SKM-1 (cell line): ENCODE measurements at regions not wholly inside any gene's neighbourhood (a gene's known extent, or its start where the extent isn't known, plus 50 kb on each side); places are given as distances from the start of the nearest gene placed in this dataset.
"Not testable (repeated sequence)": the region's sequence is repeated elsewhere in the genome, so short reads cannot be mapped to it uniquely, and the experiment has no call there.

Experiments used
- DNase-seq: peaks from one replicate; lab custom pipeline; 2025; ENCODE audit not compliant: unreplicated experiment; lab: John Stamatoyannopoulos, UW

DNA sequence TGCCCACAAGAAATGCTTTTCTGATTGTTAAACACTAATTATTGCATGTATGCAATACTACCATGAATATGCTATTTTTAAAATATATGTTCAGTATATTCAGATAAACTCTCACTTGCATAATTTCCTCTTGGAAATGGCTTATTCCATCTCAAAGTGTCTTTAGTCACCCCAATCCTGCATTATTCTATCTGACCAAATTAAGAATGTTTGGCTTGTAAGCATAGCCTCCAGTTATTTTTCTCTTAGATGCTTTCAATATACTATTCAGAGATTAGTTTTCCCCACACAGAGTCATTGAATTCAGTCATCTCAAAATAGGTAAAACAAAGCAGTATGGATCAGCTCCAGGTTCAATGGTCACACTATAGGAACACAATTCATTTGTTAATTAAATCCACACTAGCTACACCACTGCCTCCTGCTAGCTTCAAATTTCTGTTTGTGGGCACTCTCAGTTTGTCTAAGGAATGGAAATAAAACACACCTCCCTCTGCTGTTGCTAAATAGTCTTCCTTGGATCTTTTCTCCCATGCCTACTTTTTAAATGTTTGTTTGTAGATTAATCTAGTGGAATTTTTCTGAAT lies 134.6 kb upstream of the TBCA start:
- no peak for DNase-seq

DNA sequence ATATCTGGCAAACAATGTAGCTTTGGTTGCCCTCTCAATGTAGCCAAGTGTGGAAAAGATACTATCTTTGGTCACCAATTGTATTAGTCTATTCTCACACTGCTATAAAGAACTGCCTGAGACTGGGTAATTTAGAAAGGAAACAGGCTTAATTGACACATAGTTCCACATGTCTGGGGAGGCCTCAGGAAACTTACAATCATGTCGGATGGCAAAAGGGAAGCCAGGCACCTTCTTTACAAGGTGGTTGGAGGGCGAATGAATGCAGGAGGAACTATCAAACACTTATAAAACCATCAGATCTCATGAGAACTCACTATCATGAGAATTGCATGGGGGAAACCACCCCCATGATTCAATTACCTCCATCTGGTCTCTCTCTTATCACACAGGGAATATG lies 133.1 kb upstream of the TBCA start:
- no peak for DNase-seq

DNA sequence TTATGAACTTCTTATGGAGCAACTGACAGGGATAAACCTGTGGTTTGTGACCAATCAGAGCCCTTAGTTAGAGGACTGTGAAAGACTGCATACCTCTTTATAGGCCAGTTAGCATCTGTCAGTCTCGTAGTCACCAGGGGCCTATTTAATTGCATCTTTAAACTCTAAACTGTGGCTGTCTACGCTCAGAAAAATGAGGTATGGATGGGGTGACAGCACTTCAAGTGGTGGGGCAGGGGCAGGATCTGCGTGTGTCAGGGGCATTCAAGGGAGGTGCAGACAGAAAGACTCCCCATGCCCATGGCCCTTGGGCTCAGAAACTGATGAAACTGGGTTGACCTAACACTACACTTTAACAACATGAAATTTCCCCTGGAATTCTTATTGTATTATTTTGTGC lies 132.6 kb upstream of the TBCA start:
- DNase-seq = no peak

DNA sequence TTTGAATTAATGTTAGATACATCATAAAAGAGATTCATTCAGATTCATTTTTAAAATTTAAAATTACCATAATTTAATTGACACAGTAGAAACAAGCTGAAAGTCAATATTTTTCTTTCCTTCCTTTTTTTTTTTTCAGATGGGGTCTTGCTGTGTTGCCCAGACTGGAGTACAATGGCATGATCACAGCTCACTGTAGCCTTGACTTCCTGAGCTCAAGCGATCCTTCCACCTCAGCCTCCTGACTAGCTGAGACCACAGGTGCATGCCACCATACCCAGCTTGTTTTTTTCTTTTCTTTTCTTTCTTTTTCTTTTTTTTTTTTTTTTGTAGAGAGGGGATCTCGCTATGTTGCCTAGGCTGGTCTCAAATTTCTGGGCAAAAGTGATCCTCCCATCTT lies 131.6 kb upstream of the TBCA start:
- no peak for DNase-seq

DNA sequence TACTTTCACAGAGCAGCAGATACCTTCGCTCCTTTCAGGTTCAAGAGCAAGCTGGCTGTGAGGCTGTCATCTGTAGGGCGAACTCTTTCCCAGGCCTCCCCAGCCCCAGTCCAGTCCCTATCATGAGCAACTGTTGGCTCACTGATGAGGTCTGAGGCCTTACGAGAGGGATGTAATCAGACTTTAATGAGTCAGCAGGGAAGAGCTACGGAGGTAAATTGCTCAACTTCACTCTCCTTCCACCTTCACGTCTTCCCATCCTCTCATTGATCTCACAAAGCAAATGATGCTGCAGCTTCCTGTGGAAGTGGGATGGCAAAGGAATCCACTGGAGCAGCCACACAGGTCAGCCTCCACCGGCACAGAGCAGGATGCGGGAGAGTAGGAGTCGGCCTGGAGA lies 130.7 kb upstream of the TBCA start:
- DNase-seq = no peak

DNA sequence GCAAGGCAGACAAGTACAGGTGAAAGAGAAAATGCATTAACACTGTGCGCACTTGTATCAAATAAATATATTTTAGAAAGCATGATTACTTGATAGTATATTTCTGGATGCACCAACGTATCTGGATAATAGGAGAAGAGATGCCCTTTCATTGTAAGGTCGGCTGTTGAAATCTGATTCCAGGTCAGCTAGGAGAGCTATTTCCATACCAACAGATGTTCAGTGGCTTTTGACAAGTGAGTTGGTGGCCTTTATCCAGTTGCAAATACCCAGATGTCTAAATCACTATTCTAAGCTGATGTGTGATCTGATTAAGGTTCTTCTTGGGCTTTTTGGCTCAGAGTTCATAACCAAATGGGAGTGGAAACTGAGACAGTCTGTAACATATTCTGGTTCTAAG lies 128.2 kb upstream of the TBCA start:
- DNase-seq = no peak

DNA sequence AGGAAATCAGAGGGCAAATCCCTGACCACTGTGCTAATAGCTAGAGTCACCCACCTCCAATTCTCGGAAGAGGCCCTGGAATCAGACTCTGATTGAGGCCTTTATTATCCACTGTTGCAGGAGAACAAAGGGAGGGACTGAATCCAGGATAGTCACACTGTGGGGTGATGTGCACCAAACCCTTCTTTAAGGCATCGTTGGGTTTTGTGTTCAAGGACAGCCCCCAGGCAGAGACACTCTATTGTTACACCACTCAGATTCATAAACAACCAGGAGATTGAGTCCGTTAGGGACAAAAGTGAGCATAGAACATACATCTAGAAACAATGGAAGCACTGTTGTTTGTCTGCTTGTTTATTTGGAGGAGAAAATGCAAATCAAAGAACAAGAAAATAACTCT lies 124.6 kb upstream of the TBCA start:
- DNase-seq = no peak

DNA sequence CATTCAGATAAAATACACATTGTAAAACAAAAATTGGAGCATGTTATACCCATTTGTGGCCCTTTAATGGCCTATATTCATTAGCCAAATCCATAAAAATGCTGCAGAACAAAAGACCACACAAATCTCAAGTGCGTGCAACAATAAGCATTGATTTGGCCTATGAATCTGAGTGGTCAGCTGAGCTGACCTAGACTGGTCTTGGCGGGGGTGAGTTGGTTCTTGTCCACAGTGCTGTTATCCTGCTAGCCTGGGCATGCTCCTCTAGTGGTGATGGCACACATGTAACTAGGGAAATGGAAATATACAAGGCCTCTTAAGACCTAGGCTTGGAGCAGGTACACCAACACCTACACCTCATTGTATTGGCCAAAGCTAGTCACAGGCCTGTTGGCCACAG lies 122.2 kb upstream of the TBCA start:
- no peak for DNase-seq

DNA sequence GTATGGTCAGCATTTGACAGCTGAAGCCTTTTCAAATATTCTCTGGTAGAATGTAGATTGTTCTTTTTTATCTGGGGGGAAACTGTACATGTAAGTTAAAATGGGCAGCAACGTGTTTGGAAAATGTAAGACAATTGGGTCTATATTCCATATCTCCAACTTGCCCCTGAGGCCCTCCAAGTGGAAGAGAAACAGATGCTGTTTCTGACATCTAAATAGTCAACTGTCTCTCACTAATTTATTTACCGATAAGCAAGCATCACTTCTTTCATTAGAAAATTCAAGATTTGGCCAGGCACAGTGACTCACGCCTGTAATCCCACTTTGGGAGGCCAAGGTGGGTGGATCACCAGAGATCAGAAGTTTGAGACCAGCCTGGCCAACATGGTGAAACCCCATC lies 120.2 kb upstream of the TBCA start:
- no peak for DNase-seq

DNA sequence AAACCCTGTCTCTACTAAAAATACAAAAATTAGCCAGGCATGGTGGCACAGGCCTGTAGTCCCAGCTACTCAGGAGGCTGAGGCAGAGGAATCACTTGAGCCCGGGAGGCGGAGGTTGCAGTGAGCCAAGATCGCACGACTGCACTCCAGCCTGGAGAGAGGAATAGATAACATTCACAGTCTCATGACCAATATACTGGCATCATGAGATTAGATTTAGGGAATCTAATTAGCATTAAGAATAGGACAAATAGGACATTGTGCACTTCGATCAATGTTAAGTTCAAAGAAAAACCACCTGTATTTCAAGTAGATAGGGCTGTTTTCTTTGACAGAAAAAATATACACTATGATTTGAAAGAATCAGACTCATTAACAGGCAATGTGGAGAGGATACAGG lies 118.0 kb upstream of the TBCA start:
- not testable (repeated sequence) for DNase-seq

DNA sequence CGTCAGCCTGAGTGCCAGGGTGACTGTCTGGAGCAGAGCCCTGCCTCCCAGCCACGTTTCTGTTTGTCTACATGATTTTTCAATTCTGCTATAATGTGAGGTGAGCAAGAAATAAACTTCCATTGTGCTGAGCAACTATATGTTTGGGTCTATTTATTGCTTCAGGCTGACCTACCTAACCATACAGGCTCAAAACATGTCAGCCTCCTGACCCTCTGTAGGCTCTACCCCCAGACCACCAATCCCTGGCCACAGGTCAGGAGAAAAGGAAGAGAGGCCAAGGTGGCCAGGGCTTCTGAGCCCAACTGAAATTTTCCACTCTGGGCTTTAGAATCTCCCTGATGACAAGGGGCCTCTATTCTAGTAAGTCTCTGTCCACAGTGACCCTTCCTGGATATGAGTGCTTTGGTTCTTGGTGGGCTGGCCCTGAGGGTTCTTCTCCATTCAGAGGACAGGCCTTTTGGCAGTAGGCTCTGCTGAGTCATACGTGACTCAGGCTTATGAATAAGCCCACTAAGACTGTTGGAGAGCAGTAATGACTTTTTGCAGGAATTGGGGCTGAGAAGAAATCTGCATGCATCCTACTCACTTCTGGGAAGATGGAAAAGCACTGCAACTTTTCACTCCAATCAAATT lies 117.2 kb upstream of the TBCA start:
- no peak for DNase-seq

DNA sequence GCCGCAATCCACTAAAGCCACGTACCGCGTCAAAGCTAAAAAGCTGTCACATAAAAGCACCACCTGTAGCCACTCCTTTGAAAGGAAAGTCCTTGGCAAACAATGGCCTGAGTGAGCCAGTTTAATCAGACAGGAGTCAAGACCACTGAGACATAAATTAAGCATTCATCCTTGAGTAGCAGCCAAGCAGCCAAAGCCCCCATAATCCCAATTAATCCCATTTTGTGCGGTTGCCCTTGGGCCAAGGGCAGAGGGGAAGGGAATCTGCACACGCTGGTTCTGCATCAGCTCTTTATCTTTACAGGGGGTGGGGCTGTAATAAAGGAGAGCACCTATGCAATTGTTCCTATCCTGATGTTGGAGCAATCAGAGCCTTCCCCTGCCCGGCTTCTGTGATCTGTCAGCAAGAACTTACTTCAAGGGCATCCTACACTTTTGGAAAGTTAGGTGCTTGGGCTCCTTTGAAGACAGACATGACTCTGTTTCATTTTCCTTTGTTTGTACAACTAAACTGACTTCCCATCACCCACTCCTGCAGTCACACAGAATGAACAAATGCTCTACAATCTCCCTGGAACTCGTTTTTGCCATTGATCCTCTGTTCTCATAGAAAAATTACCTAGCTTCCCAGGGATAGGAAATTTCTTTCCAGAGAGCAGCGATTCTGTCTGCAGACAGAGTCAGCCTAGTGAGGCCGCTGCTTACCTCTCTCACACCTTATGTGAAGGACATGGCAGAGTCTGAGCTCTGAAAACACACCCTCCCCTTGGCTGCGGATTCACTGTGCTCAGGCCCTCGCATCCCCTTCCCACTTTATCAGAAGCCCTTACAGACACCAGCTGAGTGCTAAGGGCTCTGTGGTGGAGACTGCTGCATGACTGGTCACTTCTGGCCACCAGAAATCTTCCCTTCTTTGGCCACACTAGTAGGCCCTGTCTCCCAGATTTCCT lies 116.2 kb upstream of the TBCA start:
- DNase-seq = no peak

DNA sequence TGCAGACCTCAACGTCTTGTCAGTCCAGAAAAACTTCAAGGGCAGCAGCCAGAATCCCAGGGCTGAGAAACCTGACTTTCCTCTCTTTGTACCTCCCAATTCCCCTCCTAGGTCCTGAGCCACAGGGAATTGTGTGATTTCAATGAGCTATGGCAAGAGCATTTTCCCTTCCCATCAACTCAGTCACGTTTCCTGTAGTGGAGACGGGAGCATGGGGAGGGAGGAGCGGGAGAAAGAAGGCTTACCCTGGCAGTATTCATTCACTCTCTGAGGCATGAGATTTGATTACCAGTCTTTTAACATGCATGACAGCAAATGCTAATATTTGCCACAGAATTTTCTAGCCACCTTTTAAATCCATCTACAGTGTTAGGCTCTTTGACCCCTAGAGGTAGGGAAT lies 109.4 kb upstream of the TBCA start:
- no peak for DNase-seq

DNA sequence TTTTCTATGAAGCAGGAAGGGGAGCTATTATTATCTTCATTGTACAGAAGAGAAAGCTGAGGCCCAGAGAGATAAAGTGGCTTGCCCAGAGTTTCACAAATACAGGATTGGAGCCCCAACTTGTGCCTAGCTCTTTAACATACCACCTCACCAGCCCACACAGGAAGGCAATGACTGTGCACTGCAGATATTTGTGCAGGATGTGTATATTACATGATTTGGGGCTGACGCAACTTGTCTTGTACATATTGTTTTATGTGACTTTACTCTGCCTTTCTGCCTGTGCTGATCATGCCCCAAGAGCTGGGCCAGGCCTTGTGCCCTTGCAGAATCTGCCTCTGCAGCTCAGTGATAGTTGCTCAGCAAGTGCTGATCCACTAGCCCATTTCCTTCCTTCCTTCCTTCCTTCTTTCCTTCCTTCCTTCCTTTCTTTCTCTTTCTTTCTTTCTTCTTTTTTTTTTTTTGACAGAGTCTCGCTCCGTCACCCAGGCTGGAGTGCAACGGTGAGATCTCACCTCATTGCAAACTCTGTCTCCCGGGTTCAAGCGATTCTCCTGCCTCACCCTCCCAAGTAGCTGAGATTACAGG lies 106.6 kb upstream of the TBCA start:
- DNase-seq = no peak

DNA sequence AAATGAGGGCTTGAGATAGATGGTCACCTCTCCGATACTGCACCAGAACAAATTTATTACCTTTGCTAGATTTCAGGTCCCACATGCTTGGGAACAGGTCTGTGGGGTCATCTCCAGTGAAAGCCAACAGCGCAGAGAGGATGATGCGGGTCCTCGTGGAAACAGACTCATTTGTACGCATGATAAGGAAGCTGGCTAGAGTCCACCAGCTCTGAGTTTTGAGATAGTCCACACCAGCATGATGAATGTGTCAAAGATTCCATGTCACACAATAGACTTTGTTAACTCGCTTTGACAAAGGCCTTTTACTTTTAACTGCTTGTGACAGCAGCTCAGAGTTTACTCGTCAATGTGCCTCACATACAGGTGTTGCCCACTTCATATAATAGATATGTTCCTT lies 105.4 kb upstream of the TBCA start:
- no peak for DNase-seq

DNA sequence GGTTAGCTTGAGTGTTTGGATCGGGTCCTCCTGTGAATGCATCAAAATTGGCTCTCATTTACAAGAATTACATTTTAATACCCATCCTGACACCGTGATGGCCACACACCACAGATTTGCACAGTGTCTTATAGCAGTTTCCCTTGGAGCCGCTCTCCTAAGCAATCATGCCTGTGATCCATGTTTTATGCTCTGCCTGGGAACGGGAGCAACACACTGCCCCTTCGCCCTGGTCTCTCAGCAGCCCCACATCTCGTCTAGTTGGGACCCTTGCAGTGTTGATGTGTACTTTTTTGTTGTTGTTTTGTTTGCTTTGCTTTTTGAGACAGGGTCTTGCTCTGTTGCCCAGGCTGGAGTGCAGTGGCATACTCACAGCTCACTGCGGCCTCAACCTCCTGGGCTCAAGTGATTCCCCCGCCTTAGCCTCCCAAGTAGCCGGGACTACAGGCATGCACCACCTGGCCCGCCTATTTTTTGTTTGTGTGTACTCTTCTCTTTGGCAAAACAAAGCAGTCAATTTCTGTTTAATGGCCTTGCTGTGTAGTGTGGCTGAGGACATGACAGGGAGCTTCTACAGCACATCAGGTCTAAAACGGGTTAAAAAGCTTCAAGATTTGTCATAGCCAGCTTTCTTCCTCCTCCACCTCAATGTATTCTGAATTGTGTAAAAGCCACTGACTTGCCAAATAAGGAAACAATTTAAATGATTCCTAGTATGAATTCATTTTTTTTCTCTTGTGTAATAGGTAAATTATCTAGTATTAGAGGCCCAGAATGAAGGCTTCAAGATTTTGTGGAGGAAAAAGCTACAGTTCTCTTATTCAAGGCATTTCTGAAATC lies 101.6 kb upstream of the TBCA start:
- no peak for DNase-seq

DNA sequence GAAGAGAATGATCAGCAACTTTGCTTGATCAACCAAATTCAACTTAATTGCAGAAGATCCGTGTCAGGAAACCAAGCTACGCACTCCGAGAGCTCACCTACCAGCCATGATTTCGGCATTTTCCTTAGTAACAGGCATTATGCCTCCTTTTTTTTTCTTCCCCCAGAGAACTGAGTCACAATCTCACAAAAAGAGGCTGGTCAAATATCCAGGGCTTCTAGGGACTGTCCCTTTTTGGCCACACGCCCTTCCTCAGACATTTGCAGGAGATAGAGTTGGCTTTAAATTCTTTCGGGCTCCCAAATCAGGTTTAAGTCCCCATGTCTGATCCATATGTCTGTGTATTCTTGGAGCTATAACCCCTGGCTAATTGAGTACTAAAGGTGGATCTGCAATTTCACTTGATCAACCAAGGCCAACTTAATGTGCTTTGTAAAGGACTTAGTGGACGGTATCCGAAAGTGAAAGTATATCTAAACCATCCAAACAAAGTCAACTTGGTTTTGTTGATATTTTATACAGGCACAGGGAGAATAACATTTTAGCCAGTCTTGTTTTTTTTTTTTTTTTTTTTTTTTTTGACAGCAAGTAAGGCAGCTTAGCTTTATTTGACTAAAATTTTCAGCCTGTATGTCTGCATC lies 100.8 kb upstream of the TBCA start:
- DNase-seq = no peak

DNA sequence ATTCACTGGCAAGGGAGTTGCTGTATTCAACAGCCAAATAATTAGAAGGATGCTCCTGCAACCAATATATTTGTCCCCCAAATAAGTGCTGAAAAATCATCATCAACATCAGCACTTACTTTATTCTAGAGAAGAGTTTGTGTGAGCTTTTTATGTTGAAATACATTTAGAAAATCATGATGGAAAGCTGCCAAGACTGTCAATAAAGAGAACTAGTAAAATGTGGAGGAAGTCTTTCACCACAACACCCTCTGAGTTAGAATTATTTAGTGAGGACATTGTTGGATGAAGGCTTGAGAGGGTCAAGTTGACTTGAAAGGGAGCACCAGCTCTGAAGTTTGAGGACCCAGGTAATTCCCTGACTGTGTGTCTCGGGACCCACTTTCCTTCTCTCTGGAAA lies 100.2 kb upstream of the TBCA start:
- no peak for DNase-seq

DNA sequence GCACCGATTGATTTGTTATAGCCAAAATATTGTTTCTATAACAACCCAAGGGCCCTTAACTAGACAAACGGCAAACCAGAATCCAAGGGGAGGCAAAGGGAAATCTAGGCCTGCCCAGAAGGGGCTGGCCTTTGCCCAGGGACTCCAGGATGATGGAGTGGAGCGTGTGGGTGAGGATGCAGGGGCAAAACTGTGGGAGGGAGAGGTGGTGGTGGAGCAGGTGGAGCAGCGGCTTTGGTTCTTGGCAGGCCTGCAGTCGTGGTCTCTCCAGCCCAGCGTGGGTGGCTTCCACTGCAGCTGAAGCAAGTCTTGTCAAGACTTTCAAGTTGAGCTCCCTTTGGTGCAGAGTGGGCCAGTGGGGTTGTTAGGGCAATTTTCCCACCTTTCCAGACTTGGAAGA lies 98.6 kb upstream of the TBCA start:
- no peak for DNase-seq

DNA sequence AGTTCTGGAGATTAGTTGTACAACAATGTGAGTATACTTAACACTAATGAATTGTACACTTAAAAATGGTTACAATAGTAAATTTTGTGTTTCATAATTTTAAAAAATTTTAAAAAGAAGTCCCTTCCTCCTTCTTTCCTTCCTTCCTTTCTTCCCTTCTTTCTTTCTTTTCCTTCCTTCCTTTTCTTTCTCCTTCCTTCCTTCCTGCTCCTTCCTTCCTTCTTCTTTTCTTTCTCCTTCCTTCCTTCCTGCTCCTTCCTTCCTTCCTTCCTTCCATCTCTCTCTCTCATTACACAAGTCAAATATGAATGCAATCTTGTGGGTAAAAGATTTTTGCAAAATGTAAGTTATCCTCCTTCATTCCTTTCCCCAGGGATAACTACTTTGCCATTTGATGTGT lies 97.1 kb upstream of the TBCA start:
- DNase-seq = no peak

DNA sequence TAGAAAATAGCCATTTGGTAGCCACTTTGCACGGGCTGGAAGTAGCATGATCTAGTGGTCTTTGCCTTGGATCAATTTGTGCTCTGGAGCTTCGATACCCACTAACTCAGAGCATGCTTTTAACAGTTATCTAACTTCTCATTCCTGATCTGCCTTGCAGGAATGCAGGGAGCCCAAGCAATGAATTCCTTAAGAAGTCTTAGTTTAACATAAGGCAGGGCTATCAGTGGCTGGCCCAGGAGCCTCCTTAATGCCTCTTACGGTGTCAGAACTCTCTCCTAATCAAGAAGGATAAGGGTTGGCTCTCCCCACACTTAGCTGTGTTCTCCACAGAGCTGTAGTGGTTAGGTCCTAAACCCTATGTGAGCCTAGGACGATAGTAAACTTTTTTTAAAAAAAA lies 95.8 kb upstream of the TBCA start:
- no peak for DNase-seq
